Muscle of back (tissue), 3 donors: ENCODE measurements at regions not wholly inside any gene's neighbourhood (a gene's known extent, or its start where the extent isn't known, plus 50 kb on each side); places are given as distances from the start of the nearest gene placed in this dataset.

Source experiments
- DNase-seq, 3 donors: peaks; one replicate each; pipeline versions ENCODE4 v3.0.0 to v3.0.0-alpha.2; 2013

DNA sequence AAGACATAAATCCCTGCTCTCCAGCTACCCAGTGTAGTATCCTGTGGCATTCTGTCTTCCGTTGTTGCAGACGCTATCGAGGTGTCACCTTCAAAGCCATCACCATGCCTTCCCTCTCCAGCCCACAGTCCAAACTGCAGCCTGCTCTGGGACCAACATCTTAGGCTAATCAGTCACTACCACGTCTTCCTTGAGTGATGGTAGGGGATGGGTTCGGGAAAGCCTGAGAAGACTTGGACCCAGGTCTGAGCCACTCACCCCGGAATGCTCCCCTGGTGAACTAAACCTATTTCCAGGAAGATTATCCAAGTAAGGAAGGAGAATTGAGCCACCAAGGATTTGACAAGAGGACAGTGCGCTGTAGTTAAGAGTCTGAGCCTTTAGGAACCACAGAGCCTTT, 52.9 kb upstream of the IRX1 start:
- no peak for DNase-seq

DNA sequence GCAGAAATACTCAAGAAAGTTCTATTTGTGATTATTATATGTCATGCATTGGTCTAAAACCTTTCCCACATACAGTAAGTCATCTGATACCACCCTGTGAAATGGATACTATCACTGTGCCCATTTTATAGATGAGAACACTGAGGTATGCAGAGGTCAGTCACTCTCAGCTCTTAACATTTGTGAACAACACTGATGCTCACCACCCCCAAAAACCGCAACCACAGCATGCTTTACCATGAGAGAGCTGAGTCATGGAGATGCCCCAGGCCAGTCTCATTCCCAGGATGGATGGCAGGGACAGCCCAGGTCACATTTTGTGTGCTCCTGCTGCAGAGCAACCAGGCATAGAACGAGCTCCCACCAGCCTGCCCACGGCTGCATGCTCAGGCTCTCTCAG, 53.5 kb upstream of the IRX1 start:
- no peak for DNase-seq

DNA sequence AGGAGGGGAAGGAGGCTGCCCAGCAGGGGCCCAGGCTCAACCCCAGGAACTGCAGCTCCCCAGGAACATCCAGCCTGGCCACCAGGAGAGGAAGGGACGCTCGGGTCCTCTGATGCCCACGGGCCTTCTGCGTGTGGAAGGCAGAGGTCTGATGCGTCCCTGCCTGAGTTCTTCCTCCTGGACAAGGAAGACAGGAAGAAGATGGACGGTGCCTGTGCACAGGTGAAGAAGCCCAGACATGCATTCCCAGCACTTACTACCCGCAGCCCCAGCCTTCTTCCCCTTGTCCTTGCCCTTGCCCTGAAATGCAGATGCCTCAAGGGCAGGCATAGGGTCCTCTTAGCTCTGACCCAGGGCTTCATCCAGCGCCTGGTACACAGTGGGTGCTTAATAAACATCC, 56.7 kb upstream of the IRX1 start:
- no peak for DNase-seq

DNA sequence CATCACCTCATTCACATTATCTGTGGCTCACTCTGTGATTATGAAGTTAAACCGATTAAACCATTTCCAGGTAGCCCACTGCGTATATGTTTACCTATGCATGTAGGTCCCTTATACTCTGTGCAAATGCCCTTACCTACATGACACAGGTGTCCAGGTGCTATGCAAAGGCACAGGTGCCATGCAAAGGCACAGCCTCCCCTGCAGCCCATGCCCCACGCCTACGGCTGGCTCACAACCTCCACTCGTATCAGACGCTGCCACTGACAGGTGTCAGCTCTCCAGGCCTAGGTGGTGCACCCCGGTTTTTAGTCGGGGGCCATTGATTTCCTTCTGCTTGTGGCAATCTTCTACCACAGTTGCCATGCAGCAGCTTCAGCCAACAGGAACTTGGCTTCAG, 57.7 kb upstream of the IRX1 start:
- no peak for DNase-seq

DNA sequence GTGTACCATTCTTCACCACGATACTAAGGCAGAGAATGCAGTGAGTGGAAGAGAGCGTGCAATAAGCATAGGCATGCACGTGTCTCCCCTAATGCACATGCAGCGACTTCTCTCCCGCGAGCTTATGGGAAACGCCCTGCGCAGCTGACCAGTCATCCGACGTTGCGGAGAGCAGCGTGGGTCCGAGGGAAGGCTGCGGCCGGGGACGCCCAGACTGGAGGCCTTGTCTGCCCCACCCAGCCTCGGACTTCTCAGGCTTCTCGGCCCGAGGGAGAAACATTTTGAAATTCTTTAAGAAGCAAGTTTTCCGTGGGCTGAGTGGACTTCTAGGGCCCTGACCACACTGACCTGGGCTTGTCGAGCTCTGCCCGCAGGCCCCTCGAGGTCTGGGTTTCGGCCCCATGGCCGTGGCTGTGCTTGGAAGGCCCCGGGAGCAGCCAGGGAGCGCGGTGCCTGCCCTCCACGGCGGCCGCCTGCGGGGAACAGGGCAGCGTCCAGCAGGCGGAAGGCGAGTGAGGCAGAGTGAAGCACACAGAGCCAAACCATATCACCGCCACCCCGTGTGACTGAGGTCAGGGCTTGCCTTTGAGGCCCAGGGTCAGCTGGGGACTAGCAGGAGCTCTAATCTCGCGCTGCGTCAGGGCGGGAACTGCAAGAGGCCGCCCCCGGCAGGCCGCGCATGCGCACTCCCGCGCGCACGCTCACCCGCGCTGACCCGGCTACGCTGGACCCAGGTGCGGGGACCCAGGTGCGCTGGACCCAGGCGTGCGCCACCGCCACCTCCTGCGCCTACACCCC, 60.0 kb upstream of the IRX1 start:
- DNase-seq: no peak

DNA sequence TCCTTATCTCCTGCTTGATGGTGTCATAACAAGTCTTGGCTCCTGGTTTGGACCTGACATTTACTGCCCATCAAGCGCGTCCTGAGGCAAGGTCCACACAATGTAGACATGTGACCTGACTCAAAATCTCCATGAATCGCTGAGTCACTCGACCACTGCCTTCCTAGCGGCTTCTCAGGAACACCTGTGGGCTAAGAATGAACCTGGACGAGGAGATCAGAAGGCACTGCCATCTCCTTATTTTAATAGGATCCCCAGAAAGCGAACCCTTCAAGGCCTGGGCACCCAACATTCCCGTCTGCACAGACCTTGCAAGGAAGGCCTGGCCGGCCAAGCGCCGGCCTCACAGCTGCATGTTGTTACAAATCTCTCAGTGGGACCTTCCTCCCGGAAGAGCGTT, 60.6 kb upstream of the IRX1 start:
- no peak for DNase-seq

DNA sequence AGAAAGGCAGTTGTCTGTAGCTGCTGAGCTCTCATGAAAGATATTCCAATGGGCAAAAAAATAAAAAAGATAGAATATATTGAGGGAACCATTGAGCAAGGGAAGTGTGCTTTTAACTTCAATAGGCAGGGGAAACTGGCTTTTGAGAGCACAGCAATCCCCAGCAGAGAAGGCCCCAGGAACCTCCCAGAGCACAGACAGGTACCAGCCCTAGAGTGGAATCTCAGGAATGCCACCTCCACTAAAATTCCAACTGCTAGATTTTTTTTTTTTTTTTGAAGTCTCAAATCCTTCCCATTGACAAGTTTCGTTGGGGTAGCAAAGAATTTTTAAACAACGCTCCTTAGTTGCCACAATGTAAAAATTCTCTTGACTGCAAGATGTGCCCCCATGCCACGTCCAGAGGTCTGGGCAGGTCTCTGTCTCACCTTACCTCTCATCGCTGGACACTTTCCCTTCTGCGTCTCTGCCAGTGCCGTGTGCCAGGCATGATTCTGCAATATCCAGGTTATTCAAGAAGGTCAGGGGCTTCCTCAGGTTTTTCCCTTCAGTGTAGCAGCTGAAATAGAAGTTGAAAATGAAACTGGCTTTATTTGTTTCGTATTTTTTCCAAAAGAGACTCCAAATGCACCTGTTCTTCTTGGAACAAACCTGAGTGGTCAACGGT, 64.2 kb upstream of the IRX1 start:
- no peak for DNase-seq

DNA sequence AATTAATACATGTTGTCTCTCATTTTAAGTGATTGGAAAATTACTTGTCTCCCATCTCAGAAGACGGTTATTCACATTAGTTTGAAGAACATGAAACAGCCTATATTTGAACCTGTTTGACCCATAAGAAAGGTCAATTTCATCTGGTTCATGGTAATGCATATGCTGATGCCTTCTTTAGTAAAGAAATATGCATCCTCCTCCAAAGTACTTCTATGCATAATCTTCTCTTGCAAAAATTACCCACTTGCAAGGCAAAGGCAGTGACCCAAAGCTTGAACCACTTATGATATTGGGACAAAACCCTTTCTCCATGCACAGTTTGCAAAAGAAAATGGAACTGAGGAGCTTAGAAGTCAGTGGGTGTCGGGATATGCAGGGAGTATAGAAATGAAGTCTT, 65.4 kb upstream of the IRX1 start:
- no peak for DNase-seq

DNA sequence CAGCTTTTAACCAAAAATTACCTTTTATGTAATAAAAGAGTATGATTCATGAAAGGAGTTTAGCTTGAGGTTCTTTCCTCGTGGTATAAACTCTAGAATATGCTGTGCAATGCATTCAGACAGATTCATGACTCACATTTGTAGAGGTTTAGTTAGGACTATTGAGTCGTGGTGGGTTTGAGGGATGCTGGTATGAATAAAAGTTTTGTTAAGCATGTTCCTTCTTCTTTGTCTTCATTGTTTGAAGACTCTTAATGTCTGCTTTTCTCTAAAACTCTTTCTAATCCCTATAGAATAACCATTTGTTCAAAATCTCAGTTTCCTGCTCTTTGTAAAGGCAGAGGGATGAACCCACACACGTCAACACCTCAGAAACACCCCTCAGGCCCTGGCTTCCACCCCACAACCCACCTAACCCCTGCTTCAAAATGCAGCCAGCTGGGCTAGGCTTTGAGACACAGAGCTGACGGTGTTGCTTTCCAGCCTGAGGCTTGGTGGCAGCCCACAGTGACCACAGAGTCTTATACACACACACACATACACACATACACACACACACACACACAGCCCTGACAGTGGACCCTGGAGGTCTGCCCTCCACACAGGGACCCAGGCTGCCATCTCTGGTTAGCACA, 69.0 kb upstream of the IRX1 start:
- no peak for DNase-seq

DNA sequence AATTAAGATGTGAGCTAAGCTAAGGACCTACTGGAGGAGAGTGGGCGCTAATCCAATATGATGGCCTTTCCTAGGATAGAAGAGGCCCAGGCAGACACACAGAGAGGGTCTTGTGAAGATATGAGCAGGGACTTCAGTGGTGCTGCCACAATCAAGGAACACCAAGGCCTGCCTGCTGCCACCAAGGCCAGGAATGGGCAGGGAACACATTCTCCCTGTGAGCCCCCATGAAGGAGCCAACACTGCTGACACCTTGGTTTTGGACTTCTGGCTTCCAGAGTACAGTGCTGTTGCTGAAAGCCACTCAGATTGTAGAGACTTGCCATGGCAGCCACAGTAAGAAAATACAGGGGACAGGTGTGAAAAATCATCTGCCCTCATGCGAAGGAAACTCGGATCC, 73.1 kb upstream of the IRX1 start:
- DNase-seq: no peak

DNA sequence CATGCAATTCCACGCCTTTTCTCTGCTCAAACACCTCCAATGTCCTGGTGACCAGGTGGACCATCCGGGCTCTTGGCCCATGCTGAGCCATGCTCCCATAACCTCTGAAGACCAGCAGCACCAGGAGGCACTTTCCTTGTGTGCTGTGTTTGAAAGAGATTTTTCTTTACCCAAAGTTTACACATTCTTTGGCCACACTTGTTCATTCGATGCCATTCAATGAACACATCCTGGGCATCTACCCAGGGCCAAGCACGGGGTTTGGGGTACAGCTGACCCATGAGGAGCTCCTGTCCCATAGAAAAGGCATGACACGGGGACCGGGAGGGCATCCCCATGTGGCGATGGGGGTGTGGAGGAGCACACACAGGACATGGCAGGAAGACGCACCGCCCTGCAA, 77.1 kb upstream of the IRX1 start:
- DNase-seq: no peak

DNA sequence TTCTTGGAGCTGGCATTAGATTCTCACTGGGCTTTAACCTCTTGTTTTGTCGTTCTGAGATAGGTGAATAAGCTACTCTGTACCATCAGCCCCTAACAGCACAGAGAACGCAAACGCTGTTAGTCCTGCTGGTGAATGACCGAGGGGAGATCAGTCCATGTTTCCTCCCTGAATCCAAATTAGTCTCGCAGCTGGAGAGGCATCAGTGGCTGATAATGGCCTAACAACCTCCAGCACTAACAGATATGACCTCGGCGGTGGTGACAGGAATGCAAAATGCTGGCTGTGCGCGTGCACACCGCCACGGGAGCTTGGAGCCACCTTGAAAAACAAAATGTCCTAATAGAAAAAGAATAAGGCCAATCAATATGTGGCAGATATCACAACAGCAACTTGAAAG, 77.6 kb upstream of the IRX1 start:
- no peak for DNase-seq

DNA sequence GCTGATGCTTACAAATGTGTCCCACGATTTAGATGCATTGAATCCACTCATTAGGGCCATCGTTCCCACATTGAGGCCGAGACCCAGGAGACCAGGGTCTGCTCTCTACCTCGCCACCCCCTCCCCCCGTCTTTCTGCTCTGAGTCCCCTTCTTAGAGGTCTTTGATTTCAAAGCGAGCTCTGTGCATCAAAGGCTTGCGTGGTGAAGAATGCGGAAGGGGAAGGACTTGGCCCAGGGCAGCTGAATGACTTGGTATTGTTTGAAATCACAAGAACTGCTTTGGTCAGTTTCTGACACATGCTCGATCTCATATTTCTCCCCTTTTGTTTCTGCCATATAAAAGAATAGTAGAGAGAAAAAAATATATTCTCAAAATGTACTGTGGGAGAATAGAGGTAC, 78.3 kb upstream of the IRX1 start:
- DNase-seq: no peak

DNA sequence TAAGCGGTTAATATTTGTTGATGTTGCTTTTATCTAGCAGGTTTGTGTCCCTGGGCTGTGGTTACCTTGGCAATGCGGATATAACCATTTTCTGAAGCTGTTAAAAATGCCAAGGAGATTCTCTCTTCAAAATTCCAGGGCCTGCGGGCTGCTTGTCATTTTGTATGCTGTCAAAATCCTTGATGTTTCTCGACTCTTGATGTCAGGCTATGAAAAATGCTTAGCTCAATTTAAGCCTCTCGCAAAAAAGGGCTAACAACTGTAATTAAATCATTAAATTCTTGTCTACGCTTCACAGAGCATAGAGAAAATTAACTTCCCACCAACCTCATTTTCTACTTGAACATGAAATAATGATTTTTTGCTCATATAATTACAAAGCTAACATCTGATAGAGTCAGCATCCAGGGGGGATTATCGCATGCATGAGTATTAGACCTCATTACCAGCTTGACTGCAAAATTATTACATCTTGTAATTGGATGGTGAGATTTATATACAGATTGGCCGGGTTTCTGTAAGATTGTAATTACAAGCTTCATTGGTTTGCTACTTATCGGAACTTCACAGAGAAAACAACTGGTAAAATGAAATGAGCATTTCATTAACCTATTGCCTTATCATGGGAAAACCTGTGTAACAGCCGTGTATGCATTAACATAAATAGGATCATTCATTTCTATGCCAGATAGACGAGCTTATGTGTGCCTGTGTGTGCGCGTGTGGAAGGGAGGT, 83.1 kb upstream of the IRX1 start:
- DNase-seq: no peak

DNA sequence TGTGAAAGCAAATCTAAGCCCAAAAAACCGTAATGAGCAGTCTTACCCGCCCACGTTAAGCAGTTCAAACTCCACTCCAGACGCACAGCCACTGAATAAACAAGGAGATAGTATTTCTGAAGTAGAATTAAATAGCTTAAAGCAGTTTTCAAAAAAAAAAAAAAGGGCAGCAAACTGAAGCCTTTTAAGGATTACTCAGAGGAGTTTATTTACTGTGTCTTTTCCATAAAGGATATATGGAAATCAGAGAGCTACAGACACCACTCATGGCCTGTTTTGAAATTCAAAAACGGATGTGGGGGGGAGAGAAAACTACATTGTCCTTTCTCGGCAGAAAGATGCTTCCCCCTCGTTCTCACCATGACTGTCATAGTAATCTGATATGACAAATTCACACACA, 83.7 kb upstream of the IRX1 start:
- DNase-seq: no peak

DNA sequence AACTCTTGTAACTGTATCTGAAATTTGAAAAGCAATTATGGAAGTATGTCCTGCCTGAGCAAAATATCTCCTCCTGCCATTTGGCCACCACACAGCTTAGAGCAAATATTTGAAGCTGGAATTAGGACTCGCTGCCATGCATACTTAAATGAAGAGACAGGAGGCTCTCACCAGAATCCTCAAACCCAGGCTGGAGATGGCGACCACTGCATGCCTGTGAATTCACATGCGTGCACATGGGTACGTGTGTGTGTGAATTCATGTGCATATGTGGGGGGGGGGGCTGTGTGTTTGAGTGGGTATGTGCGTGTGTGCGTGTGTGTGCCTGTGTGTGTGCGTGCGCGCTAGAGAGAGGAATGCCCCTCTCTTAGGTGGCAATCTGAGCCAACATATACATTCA, 84.1 kb upstream of the IRX1 start:
- DNase-seq: no peak

DNA sequence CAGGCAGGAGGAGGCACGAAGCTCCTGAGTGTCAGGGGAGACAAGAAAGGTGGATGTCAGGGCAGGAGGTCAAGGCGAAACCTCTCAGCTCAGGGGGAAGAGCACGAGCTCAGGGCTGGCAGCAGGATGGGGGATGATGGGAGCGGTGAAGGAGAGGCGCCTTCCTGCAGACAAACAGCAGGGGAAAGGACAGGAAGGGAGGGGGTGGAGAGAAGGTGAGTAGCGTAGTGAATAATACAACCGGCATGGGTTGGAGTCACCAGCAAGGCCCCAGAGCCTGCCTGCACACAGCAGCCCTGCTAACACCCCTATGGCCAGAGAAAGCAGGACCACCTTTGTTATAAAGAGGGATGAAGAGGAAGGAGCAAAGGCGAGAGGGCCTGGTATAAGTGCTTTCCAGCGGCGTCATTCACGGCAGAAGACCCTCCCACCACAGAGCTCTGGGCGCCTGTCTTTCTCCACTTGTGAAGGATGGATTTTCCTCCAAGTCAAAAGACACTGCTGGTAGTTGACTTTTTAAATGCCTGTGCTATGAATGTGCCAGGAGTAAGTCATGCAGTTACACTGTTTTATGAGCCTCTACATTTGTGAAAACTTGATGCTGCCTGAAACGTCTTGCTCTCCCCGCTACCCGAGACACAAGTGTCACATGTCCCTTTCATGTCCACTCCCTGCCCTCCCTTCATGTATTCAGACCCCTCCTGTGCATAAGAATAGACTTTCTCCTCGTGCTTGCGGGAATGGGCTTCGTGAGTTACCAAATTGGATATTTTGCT, 84.8 kb upstream of the IRX1 start:
- DNase-seq: no peak

DNA sequence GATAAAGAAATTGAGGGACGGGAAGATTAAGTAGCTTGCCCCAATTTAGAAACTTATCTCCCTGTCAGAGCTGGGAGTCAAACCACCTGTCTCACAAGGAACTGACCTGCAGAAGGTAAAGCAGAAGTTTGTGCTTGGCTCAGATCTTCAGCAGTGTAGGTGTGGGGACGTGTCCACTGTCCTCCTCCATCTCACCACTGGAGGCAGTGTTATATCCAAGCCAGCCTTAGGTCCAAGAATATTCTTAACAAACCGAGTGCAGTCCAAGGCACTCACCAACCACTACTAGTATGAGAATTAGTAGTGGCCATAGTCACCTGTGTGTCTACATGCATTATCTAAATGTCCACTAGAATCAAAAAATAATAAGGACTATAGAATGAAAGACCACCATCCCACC, 86.3 kb upstream of the IRX1 start:
- no peak for DNase-seq

DNA sequence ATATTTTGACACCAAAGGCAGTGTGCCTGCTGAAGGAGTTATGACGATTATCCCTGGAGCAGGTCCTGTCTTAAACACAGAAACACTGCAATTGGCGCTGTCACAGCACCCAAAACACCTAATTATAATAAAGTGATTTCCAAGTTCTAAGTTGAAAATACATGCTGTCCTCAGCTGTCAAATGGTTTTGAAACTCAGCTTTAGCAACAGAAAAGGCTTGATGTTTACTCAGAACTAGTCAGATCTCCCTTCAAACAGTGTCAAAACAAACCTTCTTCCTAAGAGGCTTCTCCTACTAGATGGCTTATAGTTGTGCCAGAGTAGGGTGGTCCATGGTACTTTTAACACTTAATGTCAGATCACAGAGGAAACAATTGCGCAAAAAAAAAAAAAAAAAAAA, 87.2 kb upstream of the IRX1 start:
- no peak for DNase-seq

DNA sequence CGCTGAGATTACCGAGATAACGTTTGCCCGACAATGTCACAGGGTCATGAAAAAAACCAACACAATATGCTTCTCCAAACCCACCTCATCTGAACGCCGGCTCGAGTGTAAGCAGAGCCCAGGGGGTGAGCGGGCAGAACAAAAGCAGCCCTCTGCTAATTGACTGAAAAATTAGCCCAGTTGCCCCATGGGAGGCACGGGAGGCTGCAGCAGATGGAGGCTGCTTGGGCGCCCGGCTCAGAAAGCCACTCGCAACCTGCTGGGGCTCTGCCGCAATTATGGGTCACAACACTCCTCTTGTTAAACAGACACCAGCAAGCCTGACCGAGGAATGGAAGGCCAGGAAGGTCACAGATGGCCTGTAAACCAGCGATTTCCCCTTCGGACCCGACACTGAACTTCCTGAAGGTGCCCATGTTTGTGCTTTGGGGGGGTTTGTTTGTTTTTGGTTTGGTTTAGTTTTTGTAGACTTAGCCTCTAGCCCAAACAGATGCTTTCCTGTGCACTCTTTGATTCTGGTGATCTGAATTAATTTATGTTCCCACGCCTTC, 104.6 kb upstream of the IRX1 start:
- no peak for DNase-seq

DNA sequence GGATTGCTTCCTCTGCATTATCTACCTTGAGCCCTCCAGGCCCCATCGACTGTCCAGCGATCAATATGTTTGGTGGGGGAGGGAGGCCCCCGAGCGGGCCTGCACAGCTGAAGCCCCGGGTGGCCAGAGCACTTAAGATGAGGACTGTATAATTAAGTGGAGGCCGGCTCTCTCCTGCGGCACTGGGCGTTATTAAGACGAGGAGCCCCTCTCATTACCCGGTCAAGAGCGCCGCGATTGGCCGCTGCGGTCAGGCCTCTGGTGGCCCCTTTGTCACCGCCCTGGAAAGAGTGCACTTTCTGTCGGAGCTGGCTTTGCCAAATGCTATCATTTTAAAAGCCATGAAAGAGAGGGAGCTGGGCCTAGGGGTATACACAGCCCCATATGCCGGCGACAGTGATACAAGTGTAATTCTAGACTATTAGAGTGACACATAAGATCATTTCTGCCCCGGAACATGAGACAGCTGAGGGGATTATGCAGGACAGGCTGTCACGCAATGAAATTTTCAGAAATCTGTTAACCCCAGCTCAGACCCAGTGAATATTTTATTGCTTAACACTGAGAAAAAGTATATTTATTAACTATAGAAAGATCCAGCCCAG, 106.3 kb upstream of the IRX1 start:
- DNase-seq: no peak
